Endothelial cell of hepatic sinusoid (primary cell): ENCODE measurements at regions not wholly inside any gene's neighbourhood (a gene's known extent, or its start where the extent isn't known, plus 50 kb on each side); places are given as distances from the start of the nearest gene placed in this dataset.
"Not testable (repeated sequence)": the region's sequence is repeated elsewhere in the genome, so short reads cannot be mapped to it uniquely, and the experiment has no call there.

Source experiments
- in situ Hi-C: cut with HindIII; loops from 2 replicates; pipeline ENCODE4 v1.10.0; 2017; ENCODE audit warnings: low sequenced_read_pairs

- in situ Hi-C loops, result loop anchor here (10.0 kb wide), 1 partner anchor 315 kb away; no protein-coding TSS in a partner anchor
Measured at GRCh38 chr19:28319918-28320317, 893.0 kb downstream of the UQCRFS1 start.

- in situ Hi-C loops, result no loop called here
Measured at GRCh38 chr19:28319227-28319626, 893.7 kb downstream of the UQCRFS1 start.

GRCh38 chr19:28318469-28319179, 894.3 kb downstream of the UQCRFS1 start:
- in situ Hi-C loops, result no loop called here

- in situ Hi-C loops, result no loop called here
Measured at GRCh38 chr19:28316464-28316863, 896.5 kb downstream of the UQCRFS1 start.

- in situ Hi-C loops, result no loop called here
Measured at GRCh38 chr19:28314756-28315155, 898.2 kb downstream of the UQCRFS1 start.

GRCh38 chr19:28314287-28314686, 898.7 kb downstream of the UQCRFS1 start:
- in situ Hi-C loops, result no loop called here

- in situ Hi-C loops, result no loop called here
Measured at GRCh38 chr19:28313633-28314032, 899.3 kb downstream of the UQCRFS1 start.

- in situ Hi-C loops, result no loop called here
Measured at GRCh38 chr19:28312269-28312668, 900.7 kb downstream of the UQCRFS1 start.

- in situ Hi-C loops, result not testable (repeated sequence)
Measured at GRCh38 chr19:28310829-28311228, 902.1 kb downstream of the UQCRFS1 start.

- in situ Hi-C loops, result no loop called here
Measured at GRCh38 chr19:28309070-28309469, 903.9 kb downstream of the UQCRFS1 start.

GRCh38 chr19:28307963-28308362, 905.0 kb downstream of the UQCRFS1 start:
- in situ Hi-C loops, result no loop called here

GRCh38 chr19:28307487-28307886, 905.5 kb downstream of the UQCRFS1 start:
- in situ Hi-C loops, result no loop called here

- in situ Hi-C loops, result no loop called here
Measured at GRCh38 chr19:28305513-28305912, 907.4 kb downstream of the UQCRFS1 start.

GRCh38 chr19:28303502-28303901, 909.4 kb downstream of the UQCRFS1 start:
- in situ Hi-C loops, result no loop called here

- in situ Hi-C loops, result no loop called here
Measured at GRCh38 chr19:28301961-28302360, 911.0 kb downstream of the UQCRFS1 start.

GRCh38 chr19:28301463-28301862, 911.5 kb downstream of the UQCRFS1 start:
- in situ Hi-C loops, result no loop called here

- in situ Hi-C loops, result no loop called here
Measured at GRCh38 chr19:28299649-28300048, 913.3 kb downstream of the UQCRFS1 start.

- in situ Hi-C loops, result no loop called here
Measured at GRCh38 chr19:28297586-28298157, 915.3 kb downstream of the UQCRFS1 start.

- in situ Hi-C loops, result no loop called here
Measured at GRCh38 chr19:28297036-28297435, 915.9 kb downstream of the UQCRFS1 start.

- in situ Hi-C loops, result no loop called here
Measured at GRCh38 chr19:28296506-28296905, 916.4 kb downstream of the UQCRFS1 start.

GRCh38 chr19:28294975-28295374, 918.0 kb downstream of the UQCRFS1 start:
- in situ Hi-C loops, result not testable (repeated sequence)

- in situ Hi-C loops, result no loop called here
Measured at GRCh38 chr19:28294395-28294794, 918.6 kb downstream of the UQCRFS1 start.

- in situ Hi-C loops, result no loop called here
Measured at GRCh38 chr19:28293685-28294084, 919.3 kb downstream of the UQCRFS1 start.
